H1 (cell line): ENCODE measurements at regions not wholly inside any gene's neighbourhood (a gene's known extent, or its start where the extent isn't known, plus 50 kb on each side); places are given as distances from the start of the nearest gene placed in this dataset.

Experiments used
- CTBP2 ChIP-seq: IDR thresholded peaks from 2 replicates; pipeline ENCODE4 v1.7.0; 2011; ENCODE audit warnings: borderline replicate concordance, mild to moderate bottlenecking, moderate library complexity, mixed read lengths, low read length; ENCODE audit not compliant: insufficient read depth, insufficient read length
- EZH2 ChIP-seq: fragments of 200-600 bp; sonication (generic); IDR thresholded peaks from 2 replicates; pipeline ENCODE4 v1.7.1; 2012; ENCODE audit warnings: low read depth, mild to moderate bottlenecking, moderate library complexity, low read length, inconsistent platforms; ENCODE audit not compliant: severe bottlenecking
- MAFK ChIP-seq: IDR thresholded peaks from 2 replicates; pipeline ENCODE4 v1.6.1; 2012; ENCODE audit warnings: low read depth, mild to moderate bottlenecking, improper control_type of control experiment, low read length
- POLR2A ChIP-seq, 2 experiments: IDR thresholded peaks; 1 replicate in 1 of 2; 2 replicates in 1 of 2; pipeline ENCODE4 v1.6.1; 2011; ENCODE audit warnings: low read depth in 2 of 2, low read length in 2 of 2, mild to moderate bottlenecking in 2 of 2; ENCODE audit errors: control extremely low read depth in 1 of 2
- POU5F1 ChIP-seq: IDR thresholded peaks from 2 replicates; pipeline ENCODE4 v1.6.1; 2011; ENCODE audit warnings: low read depth, mild to moderate bottlenecking, low read length, moderate library complexity
- SIN3A ChIP-seq, 2 experiments: IDR thresholded peaks in 1 of 2; conservative IDR thresholded peaks in 1 of 2; 2 replicates each; pipeline ENCODE4 v1.6.1; 2011 to 2012; ENCODE audit warnings: low read length in 2 of 2, improper control_type of control experiment in 1 of 2, low read depth in 1 of 2, mild to moderate bottlenecking in 1 of 2
- YY1 ChIP-seq: IDR thresholded peaks from 2 replicates; pipeline ENCODE4 v1.6.1; 2011; ENCODE audit warnings: low read depth, mild to moderate bottlenecking, low read length
- TF ChIP-seq, protein P1 (sequence below), 3 experiments: IDR thresholded peaks; 1 replicate in 2 of 3; 2 replicates in 1 of 3; pipeline versions ENCODE4 v1.5.1 to v1.6.1; 2011; ENCODE audit warnings: low read length in 3 of 3, mild to moderate bottlenecking in 3 of 3, inconsistent platforms in 2 of 3, low read depth in 1 of 3, moderate library complexity in 1 of 3; ENCODE audit not compliant: insufficient read depth in 1 of 3; ENCODE audit errors: control extremely low read depth in 1 of 3

DNA sequence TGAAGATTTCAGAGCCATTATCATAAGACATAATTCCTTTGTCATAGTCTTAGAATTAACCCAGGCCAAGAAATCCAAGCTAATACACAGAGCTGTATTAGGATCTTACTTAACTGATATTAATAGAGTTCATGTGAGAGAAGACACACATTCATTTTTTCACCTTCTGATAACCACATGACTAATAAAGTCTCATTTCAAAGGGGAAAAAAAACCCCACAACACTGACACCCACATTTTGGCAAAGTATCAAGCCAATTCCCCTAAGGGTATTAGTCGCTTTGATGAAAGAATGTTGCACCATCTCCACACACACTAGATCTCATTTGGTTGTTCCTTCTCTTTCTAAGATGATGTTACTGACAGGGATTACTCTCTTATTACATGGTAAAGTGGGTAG is 344.4 kb upstream of the ESRRG start:
- TF ChIP-seq SIN3A (conservative IDR thresholded peaks at IDR 0.05 in 1 of 2, IDR thresholded peaks at IDR 0.05 in 1 of 2; ENCODE audit: low read depth in 1 of 2, low read length in 2 of 2) = no peak
- no peak for TF ChIP-seq POU5F1
- no peak for TF ChIP-seq POLR2A (IDR thresholded peaks at IDR 0.05; ENCODE audit: control extremely low read depth in 1 of 2, low read depth in 2 of 2, low read length in 2 of 2)
- no peak for TF ChIP-seq YY1
- TF ChIP-seq, protein P1, sequence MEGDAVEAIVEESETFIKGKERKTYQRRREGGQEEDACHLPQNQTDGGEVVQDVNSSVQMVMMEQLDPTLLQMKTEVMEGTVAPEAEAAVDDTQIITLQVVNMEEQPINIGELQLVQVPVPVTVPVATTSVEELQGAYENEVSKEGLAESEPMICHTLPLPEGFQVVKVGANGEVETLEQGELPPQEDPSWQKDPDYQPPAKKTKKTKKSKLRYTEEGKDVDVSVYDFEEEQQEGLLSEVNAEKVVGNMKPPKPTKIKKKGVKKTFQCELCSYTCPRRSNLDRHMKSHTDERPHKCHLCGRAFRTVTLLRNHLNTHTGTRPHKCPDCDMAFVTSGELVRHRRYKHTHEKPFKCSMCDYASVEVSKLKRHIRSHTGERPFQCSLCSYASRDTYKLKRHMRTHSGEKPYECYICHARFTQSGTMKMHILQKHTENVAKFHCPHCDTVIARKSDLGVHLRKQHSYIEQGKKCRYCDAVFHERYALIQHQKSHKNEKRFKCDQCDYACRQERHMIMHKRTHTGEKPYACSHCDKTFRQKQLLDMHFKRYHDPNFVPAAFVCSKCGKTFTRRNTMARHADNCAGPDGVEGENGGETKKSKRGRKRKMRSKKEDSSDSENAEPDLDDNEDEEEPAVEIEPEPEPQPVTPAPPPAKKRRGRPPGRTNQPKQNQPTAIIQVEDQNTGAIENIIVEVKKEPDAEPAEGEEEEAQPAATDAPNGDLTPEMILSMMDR (IDR thresholded peaks at IDR 0.05; ENCODE audit: control extremely low read depth in 1 of 3, insufficient read depth in 1 of 3, low read depth in 1 of 3, low read length in 3 of 3) = no peak
- TF ChIP-seq CTBP2 = no peak
- no peak for TF ChIP-seq MAFK
- TF ChIP-seq EZH2 = no peak
